ENCODE measurements at regions not wholly inside any gene's neighbourhood (a gene's known extent, or its start where the extent isn't known, plus 50 kb on each side); places are given as distances from the start of the nearest gene placed in this dataset.
A peak's percentile ranks its signal among the peaks of the same experiment; 100 is the strongest.
"Not testable (repeated sequence)": the region's sequence is repeated elsewhere in the genome, so short reads cannot be mapped to it uniquely, and the experiment has no call there.

GRCh38 chr21:32823296-32823695 lies 51.7 kb upstream of the PAXBP1 start:
- not testable (repeated sequence) for DNase-seq (ENCODE audit: low spot score)

GRCh38 chr21:32824950-32825349 lies 53.4 kb upstream of the PAXBP1 start:
- no peak for DNase-seq (ENCODE audit: low spot score)

- peak; percentile 59 for DNase-seq (ENCODE audit: low spot score)
Observed at GRCh38 chr21:32826329-32827167, 55.0 kb upstream of the PAXBP1 start.

GRCh38 chr21:32828908-32829307 lies 57.4 kb upstream of the PAXBP1 start:
- no peak for DNase-seq (ENCODE audit: low spot score)

- no peak for DNase-seq (ENCODE audit: low spot score)
Observed at GRCh38 chr21:32829504-32829903, 57.9 kb upstream of the PAXBP1 start.

- not testable (repeated sequence) for DNase-seq (ENCODE audit: low spot score)
Observed at GRCh38 chr21:32831779-32832178, 60.2 kb upstream of the PAXBP1 start.

GRCh38 chr21:32834211-32834915 lies 62.8 kb upstream of the PAXBP1 start:
- no peak for DNase-seq (ENCODE audit: low spot score)

GRCh38 chr21:32834916-32835235 lies 63.3 kb upstream of the PAXBP1 start:
- no peak for DNase-seq (ENCODE audit: low spot score)

- DNase-seq (ENCODE audit: low spot score), result no peak
Observed at GRCh38 chr21:32842146-32842545, 70.6 kb upstream of the PAXBP1 start.

GRCh38 chr21:32843561-32843960 lies 72.0 kb upstream of the PAXBP1 start:
- DNase-seq (ENCODE audit: low spot score), result no peak

GRCh38 chr21:32844076-32844475 lies 72.5 kb upstream of the PAXBP1 start:
- DNase-seq (ENCODE audit: low spot score), result no peak

GRCh38 chr21:32844653-32845436 lies 73.3 kb upstream of the PAXBP1 start:
- no peak for DNase-seq (ENCODE audit: low spot score)

- no peak for DNase-seq (ENCODE audit: low spot score)
Observed at GRCh38 chr21:32858628-32859027, 87.1 kb upstream of the PAXBP1 start.

- no peak for DNase-seq (ENCODE audit: low spot score)
Observed at GRCh38 chr21:32860399-32860798, 88.8 kb upstream of the PAXBP1 start.

- DNase-seq (ENCODE audit: low spot score), result no peak
Observed at GRCh38 chr21:32861866-32862265, 90.3 kb upstream of the PAXBP1 start.

- DNase-seq (ENCODE audit: low spot score), result no peak
Observed at GRCh38 chr21:32867597-32867996, 96.0 kb upstream of the PAXBP1 start.

GRCh38 chr21:32868631-32869454 lies 97.3 kb upstream of the PAXBP1 start:
- DNase-seq (ENCODE audit: low spot score), result no peak

GRCh38 chr21:32869459-32869858 lies 97.9 kb upstream of the PAXBP1 start:
- DNase-seq (ENCODE audit: low spot score), result no peak

- no peak for DNase-seq (ENCODE audit: low spot score)
Observed at GRCh38 chr21:32876426-32876825, 104.9 kb upstream of the PAXBP1 start.

- not testable (repeated sequence) for DNase-seq (ENCODE audit: low spot score)
Observed at GRCh38 chr21:32877888-32878287, 106.3 kb upstream of the PAXBP1 start.

- DNase-seq (ENCODE audit: low spot score), result no peak
Observed at GRCh38 chr21:32878661-32879060, 107.1 kb upstream of the PAXBP1 start.

- DNase-seq (ENCODE audit: low spot score), result no peak
Observed at GRCh38 chr21:32881458-32881857, 109.9 kb upstream of the PAXBP1 start.

All from ureter (tissue), 1 donor.